ENCODE measurements at regions not wholly inside any gene's neighbourhood (a gene's known extent, or its start where the extent isn't known, plus 50 kb on each side); places are given as distances from the start of the nearest gene placed in this dataset.
"Not testable (repeated sequence)": the region's sequence is repeated elsewhere in the genome, so short reads cannot be mapped to it uniquely, and the experiment has no call there.

- H3K27ac ChIP-seq: no peak overlapping the region
- H3K4me3 ChIP-seq: no peak overlapping the region
- no peak for DNase-seq
- intact Hi-C loops (cut with DNase I): no loop called here
- peaks cover 6% of the 10 kb centered on the region for H3K27me3 ChIP-seq
- H3K36me3 ChIP-seq (replicated peaks in 1 of 2): no peaks in the 10 kb centered on the region
- 51 to 65% (median 61%) methylated on average over 2 to 3 of the region's 3 CpGs for WGBS, 4 donors
- H3K9me3 ChIP-seq (replicated peaks in 1 of 3): no peaks in the 10 kb centered on the region
- H3K4me1 ChIP-seq (replicated peaks in 1 of 2): no peaks in the 10 kb centered on the region
- TF ChIP-seq POLR2A (IDR thresholded peaks at IDR 0.05): no peak
- no peak for TF ChIP-seq CTCF (IDR thresholded peaks at IDR 0.05)
These were observed 100.7 kb upstream of the MAMLD1 start for GRCh38 chrX:150262456-150262855.

- WGBS, 4 donors: 28 to 62% (median 52%) methylated on average over 2 of the region's 2 CpGs
- TF ChIP-seq CTCF (IDR thresholded peaks at IDR 0.05) (no peak), POLR2A (IDR thresholded peaks at IDR 0.05) (no peak)
- no peak for DNase-seq
- peak overlapping the region in 1 of 5 donors; percentile 5 for H3K27ac ChIP-seq
- H3K36me3 ChIP-seq (replicated peaks in 1 of 2): no peaks in the 10 kb centered on the region
- no peak overlapping the region for H3K4me3 ChIP-seq
- no peaks in the 10 kb centered on the region for H3K4me1 ChIP-seq (replicated peaks in 1 of 2)
- no peaks in the 10 kb centered on the region for H3K9me3 ChIP-seq (replicated peaks in 1 of 3)
- intact Hi-C loops (cut with DNase I): no loop called here
- peaks cover 8% of the 10 kb centered on the region for H3K27me3 ChIP-seq
These were observed 94.2 kb upstream of the MAMLD1 start for GRCh38 chrX:150268839-150269355.

- no peak for TF ChIP-seq CTCF (IDR thresholded peaks at IDR 0.05)
- no peak for TF ChIP-seq POLR2A (IDR thresholded peaks at IDR 0.05)
- no peak overlapping the region for H3K4me3 ChIP-seq
- peaks cover 8% of the 10 kb centered on the region for H3K27me3 ChIP-seq
- H3K9me3 ChIP-seq (replicated peaks in 1 of 3): no peaks in the 10 kb centered on the region
- DNase-seq: peak in 3 of 7 donors; percentile 8 to 69 (median 43)
- 43 to 57% (median 54%) methylated on average over 10 of the region's 10 CpGs for WGBS, 4 donors
- no peak overlapping the region for H3K27ac ChIP-seq
- H3K36me3 ChIP-seq (replicated peaks in 1 of 2): no peaks in the 10 kb centered on the region
- intact Hi-C loops (cut with DNase I): no loop called here
- no peaks in the 10 kb centered on the region for H3K4me1 ChIP-seq (replicated peaks in 1 of 2)
These were observed 93.4 kb upstream of the MAMLD1 start for GRCh38 chrX:150269605-150270254.

GRCh38 chrX:150270622-150271021, 92.5 kb upstream of the MAMLD1 start:
- Histone ChIP-seq H3K36me3 (replicated peaks in 1 of 2) (no peaks in the 10 kb centered on the region), H3K4me3 (no peak overlapping the region), H3K27me3 (peaks cover 8% of the 10 kb centered on the region), H3K4me1 (replicated peaks in 1 of 2) (no peaks in the 10 kb centered on the region), H3K27ac (no peak overlapping the region), H3K9me3 (replicated peaks in 1 of 3) (no peaks in the 10 kb centered on the region)
- intact Hi-C loops (cut with DNase I): no loop called here
- 50 to 84% (median 66%) methylated on average over 1 to 3 of the region's 3 CpGs for WGBS, 4 donors
- no peak for DNase-seq
- no peak for TF ChIP-seq CTCF (IDR thresholded peaks at IDR 0.05)
- TF ChIP-seq POLR2A (IDR thresholded peaks at IDR 0.05): no peak

- H3K4me3 ChIP-seq; intact Hi-C loops (cut with DNase I); H3K27me3 ChIP-seq; H3K36me3 ChIP-seq (replicated peaks in 1 of 2); H3K27ac ChIP-seq; H3K9me3 ChIP-seq (replicated peaks in 1 of 3); DNase-seq; H3K4me1 ChIP-seq (replicated peaks in 1 of 2): not testable (repeated sequence)
- 75 to 81% (median 76%) methylated on average over 2 to 4 of the region's 4 CpGs for WGBS, 4 donors
These were observed 89.4 kb upstream of the MAMLD1 start for GRCh38 chrX:150273575-150274294.

Data from adrenal gland (tissue), 9 donors.